Kidney (tissue), 13 donors: ENCODE measurements at regions not wholly inside any gene's neighbourhood (a gene's known extent, or its start where the extent isn't known, plus 50 kb on each side); places are given as distances from the start of the nearest gene placed in this dataset.

ENCODE experiments used
- DNase-seq, 5 donors: peaks; one replicate each; pipeline ENCODE4 v3.0.0-alpha.2; 2013 to 2020
- FAIRE-seq: peaks from 2 replicates; lab custom pipeline; 2012; peaks lifted over from hg19 to GRCh38; lab: Jason Lieb, UNC
- H3K27ac ChIP-seq, 2 donors: one replicate each; pipeline ENCODE4 v1.7.0; 2013; ENCODE audit warnings: low read depth in 2 of 2, low read length in 2 of 2, inconsistent platforms in 1 of 2
- H3K27me3 ChIP-seq: one replicate; pipeline ENCODE4 v1.7.1; 2013; ENCODE audit warnings: low read length, inconsistent platforms; ENCODE audit not compliant: control insufficient read depth, insufficient read depth
- H3K36me3 ChIP-seq, 3 donors: one replicate each; pipeline versions ENCODE4 v1.7.0 to v1.7.1; 2013; ENCODE audit warnings: low read length in 3 of 3, control low read depth in 1 of 3, inconsistent platforms in 1 of 3; ENCODE audit not compliant: insufficient read depth in 3 of 3, control insufficient read depth in 2 of 3
- H3K4me1 ChIP-seq, 3 donors: one replicate each; pipeline versions ENCODE4 v1.7.0 to v1.7.1; 2013; ENCODE audit warnings: low read length in 3 of 3, inconsistent platforms in 1 of 3, low read depth in 1 of 3; ENCODE audit not compliant: control insufficient read depth in 2 of 3, insufficient read depth in 2 of 3
- H3K4me3 ChIP-seq, 3 donors: one replicate each; pipeline versions ENCODE4 v1.7.0 to v1.8.1; 2013; ENCODE audit warnings: low read length in 3 of 3, control low read depth in 1 of 3, inconsistent platforms in 1 of 3
- H3K9ac ChIP-seq, 3 donors: one replicate each; pipeline versions ENCODE4 v1.7.0 to v1.7.1; 2013; ENCODE audit warnings: low read length in 3 of 3, control low read depth in 1 of 3, inconsistent platforms in 1 of 3
- H3K9me3 ChIP-seq, 3 donors: one replicate each; pipeline versions ENCODE4 v1.7.0 to v1.7.1; 2013; ENCODE audit warnings: low read length in 3 of 3, control low read depth in 1 of 3, inconsistent platforms in 1 of 3; ENCODE audit not compliant: control insufficient read depth in 2 of 3, insufficient read depth in 1 of 3
- CTCF ChIP-seq: IDR thresholded peaks from 3 replicates; pipeline ENCODE4 v1.5.1; 2012; ENCODE audit warnings: mild to moderate bottlenecking, moderate library complexity, borderline replicate concordance; ENCODE audit not compliant: insufficient read depth; ENCODE audit errors: extremely low read depth
- intact Hi-C: fragments of 100-400 bp; cut with DNase I; formaldehyde crosslinking; loops from one replicate; pipeline ENCODE4 v1.11.1; 2022
- donor health status: control.
- donor health status: control.
- donor health status: control.
- donor health status: control.
- donor health status: control.
- donor health status: DM: yes; HTN: yes; CAD: no.
- donor health status: Normal renal cell carcinoma (clear cell type).

- no peak overlapping the region for H3K27ac ChIP-seq
- H3K9me3 ChIP-seq = no peaks in the 10 kb centered on the region
- H3K27me3 ChIP-seq = no peaks in the 10 kb centered on the region
- H3K9ac ChIP-seq = no peak overlapping the region
- DNase-seq (no peak), FAIRE-seq (no peak)
- no peak overlapping the region for H3K4me3 ChIP-seq
- no peaks in the 10 kb centered on the region for H3K36me3 ChIP-seq
- H3K4me1 ChIP-seq = no peaks in the 10 kb centered on the region
- intact Hi-C loops = no loop called here
- TF ChIP-seq CTCF = no peak
These were observed 112.6 kb upstream of the NT5C1B start for GRCh38 chr2:18701981-18702380.

GRCh38 chr2:18701546-18701945 lies 112.2 kb upstream of the NT5C1B start:
- Histone ChIP-seq H3K4me1 (no peaks in the 10 kb centered on the region), H3K9ac (no peak overlapping the region), H3K36me3 (no peaks in the 10 kb centered on the region), H3K27ac (no peak overlapping the region), H3K9me3 (no peaks in the 10 kb centered on the region), H3K27me3 (no peaks in the 10 kb centered on the region), H3K4me3 (no peak overlapping the region)
- DNase-seq (no peak), FAIRE-seq (no peak)
- intact Hi-C loops = no loop called here
- no peak for TF ChIP-seq CTCF

GRCh38 chr2:18690342-18690741 lies 101.0 kb upstream of the NT5C1B start:
- no peak for DNase-seq
- no peak for FAIRE-seq
- TF ChIP-seq CTCF = no peak
- intact Hi-C loops = no loop called here
- Histone ChIP-seq H3K4me1 (no peaks in the 10 kb centered on the region), H3K27ac (no peak overlapping the region), H3K9me3 (no peaks in the 10 kb centered on the region), H3K9ac (no peak overlapping the region), H3K4me3 (no peak overlapping the region), H3K36me3 (no peaks in the 10 kb centered on the region), H3K27me3 (no peaks in the 10 kb centered on the region)
